GM19452 (cell line): ENCODE measurements at regions not wholly inside any gene's neighbourhood (a gene's known extent, or its start where the extent isn't known, plus 50 kb on each side); places are given as distances from the start of the nearest gene placed in this dataset.
"Not testable (repeated sequence)": the region's sequence is repeated elsewhere in the genome, so short reads cannot be mapped to it uniquely, and the experiment has no call there.

Experiments used
- ATAC-seq: cut with Tn5 transposase; IDR thresholded peaks from one replicate; pipeline ENCODE4 v1.9.1; 2021; ENCODE audit not compliant: unreplicated experiment

DNA sequence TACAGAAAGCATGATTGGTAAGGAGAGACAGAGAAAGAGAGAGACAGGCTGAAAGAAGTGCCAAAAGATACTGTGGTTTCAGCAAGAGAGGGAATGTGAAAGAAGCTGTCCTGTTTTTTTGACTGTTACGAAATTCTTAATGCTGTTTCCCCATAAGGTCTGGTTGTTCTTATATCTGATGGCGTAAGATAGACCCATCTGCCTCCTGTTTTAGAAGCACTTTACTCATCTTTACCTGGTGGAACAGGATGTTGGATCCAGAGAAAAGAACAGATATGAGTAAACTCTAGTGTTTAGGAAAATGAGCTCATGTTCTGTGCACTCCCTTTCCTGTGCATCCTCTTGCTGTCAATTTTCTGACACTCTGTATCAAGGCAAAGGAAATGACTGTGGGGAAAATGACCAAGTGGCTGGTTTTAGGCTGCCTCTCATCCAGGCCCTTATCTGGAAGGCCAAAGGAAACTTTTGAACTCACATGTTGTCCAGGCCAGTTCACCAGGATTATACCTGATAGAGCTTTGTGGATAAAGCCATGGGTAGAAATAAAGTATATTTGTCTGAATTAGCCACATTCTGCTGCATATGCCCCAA is 311.7 kb upstream of the HTR2C start:
- no peak for ATAC-seq

DNA sequence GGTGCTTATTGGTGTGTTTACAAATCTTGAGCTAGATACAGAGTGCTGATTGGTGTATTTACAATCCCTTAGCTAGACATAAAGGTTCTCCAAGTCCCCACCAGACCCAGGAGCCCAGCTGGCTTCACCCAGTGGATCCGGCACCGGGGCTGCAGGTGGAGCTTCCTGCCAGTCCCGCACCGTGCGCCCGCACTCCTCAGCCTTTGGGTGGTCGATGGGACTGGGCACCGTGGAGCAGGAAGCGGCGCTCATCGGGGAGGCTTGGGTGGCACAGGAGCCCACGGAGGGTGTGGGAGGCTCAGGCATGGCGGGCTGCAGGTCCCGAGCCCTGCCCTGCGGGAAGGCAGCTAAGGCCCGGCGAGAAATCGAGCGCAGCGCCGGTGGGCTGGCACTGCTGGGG is 313.5 kb upstream of the HTR2C start:
- not testable (repeated sequence) for ATAC-seq

DNA sequence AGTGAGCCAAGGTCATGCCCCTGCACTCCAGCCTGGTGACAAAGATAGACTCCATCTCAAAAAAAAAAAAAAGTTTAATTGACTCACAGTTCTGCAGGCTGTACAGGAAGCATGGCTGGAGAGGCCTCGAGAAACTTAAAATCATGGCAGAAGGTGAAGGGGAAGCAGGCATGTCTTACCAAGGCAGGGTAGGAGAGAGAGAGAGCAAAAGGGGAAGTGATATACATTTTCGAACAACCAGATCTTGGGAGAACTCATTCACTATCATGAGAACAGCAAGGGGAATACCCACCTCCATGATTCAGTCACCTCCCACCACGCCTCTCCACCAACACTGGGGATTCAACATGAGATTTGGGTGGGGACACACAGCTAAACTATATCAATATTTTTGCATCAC is 315.2 kb upstream of the HTR2C start:
- no peak for ATAC-seq

DNA sequence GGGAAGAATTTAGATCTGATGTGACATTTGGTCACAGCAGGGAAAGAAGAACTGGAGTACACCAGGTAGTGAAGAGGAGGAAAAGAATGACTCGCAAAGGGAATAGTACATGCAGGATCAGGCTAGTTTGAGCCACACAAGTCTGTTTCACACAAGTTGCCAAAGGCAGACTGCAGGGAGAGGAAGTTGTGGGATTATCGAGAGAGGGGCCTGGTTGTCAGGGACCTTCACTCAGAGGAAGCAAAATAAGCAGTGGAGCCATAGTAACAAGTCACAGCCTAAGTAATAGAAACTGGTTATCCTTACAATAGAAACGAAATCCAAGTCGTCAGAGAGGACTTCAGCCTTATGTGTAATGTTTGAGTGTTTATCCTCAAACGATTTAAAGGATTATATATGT is 316.7 kb upstream of the HTR2C start:
- no peak for ATAC-seq

DNA sequence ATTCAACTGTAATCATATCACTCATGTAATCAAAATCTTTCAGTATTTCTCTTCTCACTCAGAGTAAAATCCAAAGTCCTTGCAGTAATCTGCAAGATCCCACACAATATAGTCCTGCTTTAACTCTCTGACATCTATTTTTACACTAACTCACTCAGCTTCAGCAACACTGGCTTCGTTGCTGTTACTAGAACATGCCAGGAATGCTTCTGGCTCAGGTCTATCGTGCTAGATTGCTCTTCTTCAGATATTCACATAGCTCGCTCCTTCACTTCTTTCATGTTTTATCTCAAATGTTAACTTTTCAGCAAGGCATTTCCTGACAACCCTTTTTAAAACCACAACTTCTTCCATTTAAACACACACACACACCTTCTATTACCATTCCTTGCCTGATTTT is 331.7 kb upstream of the HTR2C start:
- no peak for ATAC-seq

DNA sequence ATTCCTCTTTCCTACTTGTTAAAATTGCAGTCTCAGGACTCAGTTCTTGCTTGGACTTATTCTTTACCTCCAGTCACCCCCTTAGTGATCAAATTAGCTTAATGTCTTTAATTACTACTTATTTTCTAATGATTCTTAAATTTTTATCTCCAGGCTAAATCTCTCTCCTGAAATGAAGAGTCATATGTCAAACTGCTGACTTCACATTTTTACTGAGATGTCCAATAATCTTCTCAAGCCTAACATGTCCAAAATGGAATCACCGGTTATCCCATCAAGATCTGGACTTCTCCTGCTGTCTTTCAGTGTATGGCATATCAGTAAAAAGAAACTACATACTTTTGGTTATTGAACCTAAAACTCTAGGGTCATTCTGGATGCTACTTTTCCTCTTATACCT is 332.3 kb upstream of the HTR2C start:
- ATAC-seq = no peak

DNA sequence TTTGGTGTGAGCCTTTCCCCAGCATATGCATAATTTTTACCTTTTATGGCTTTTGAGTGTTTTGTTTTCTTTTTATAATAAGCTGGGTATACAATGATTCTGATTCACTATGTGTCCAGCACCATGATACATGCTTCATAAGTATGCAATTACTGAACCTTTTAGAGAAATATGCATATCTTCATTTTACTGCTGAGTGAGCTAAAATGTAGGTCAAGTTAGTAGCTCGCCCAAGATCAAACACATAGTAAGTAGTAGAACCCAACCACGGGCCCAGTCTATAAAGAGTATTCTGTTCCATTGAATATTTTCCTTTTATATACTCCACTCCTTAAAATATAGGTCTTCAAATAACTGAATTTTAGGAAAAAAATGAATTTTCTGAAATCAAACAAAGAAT is 362.4 kb upstream of the HTR2C start:
- no peak for ATAC-seq

DNA sequence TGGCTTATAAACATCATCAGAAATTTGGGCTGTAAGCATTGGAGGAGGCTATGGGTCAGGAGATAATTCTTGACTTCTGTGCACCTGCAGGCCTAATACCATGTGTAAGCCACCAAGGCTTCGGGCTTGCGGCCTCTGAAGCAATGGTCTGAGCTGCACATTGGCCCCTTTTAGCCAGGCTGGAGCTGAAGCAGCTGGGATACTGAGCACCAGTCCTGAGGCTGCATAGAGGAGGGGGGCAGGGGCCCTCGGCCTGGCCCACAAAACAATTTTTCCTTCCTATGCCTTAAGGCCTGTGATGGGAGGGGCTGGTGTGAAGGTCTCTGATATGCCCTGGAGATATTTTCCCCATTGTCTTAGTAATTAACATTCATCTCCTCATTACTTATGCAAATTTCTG is 373.0 kb upstream of the HTR2C start:
- ATAC-seq = no peak

DNA sequence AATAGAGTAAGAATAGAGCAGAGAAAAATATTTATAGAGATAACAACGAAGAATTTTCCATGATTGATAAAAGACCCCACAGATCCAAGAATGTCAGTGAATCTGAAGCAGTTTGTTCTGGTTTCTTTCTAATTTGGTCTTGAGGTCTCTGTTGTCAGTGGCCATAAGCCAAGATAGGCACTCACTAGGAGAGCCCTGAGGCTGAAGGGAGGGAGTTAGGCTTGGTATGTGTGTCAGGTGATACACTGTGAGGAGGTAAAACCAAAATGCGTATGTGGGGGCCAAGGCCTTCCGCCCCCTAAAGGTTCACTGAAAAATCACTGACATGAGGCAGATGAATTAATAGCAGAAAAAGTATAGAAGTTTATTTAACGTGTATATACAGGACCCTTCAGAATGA is 382.3 kb upstream of the HTR2C start:
- ATAC-seq = no peak

DNA sequence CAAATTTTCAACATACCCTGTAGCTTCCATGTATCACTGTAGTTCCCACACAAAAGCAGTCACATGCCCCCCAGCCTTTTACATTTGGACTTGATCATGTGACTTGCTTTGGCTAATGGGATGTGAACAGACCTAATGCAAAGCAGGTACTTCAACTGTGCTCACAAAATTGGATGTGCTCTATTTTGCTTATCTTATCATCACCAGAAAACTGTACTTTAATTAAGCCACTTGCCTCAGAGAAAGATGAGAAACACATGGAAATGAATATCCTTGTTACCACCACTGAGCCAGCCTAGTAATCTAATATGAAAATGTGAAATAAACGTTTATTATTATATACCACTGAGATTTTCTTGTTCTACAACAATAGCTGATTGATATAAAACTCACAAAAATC is 402.7 kb upstream of the HTR2C start:
- no peak for ATAC-seq

DNA sequence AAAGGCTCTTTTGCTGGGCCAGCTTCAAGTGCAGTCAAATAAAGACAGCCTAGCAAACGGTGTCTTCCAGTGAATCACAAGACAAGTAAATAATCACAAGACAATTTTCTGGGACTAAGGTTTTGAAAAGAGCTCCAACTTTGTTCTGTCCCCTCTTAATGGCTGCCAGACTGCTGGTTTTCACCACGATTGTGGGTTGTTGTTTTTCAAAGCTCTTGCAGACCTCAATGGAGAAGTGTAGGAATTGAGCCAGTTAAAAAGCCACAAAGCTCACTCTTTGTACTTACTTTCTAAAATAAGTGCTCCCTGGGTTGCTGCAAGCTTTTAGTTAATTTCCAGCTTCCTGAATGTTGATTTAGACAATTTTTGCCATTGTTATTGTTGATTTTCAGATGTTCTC is 405.8 kb upstream of the HTR2C start:
- no peak for ATAC-seq

DNA sequence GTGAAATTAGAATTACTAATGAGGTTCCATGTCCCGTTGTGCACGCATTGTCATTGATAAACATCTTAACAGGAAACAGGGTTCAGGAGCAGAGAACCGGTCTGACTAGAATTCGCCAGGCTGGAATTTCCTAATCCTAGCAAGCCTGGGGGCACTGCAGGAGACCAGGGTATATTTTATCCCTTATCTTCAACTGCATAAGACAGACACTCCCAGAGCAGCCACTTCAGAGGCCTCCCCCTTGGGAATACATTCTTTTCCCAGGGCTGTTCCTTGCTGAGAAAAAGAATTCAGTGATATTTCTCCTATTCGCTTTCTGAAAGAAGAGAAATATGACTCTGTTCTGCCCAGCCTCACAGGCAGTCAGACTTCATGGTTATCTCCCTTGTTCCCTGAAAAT is 416.6 kb upstream of the HTR2C start:
- not testable (repeated sequence) for ATAC-seq

DNA sequence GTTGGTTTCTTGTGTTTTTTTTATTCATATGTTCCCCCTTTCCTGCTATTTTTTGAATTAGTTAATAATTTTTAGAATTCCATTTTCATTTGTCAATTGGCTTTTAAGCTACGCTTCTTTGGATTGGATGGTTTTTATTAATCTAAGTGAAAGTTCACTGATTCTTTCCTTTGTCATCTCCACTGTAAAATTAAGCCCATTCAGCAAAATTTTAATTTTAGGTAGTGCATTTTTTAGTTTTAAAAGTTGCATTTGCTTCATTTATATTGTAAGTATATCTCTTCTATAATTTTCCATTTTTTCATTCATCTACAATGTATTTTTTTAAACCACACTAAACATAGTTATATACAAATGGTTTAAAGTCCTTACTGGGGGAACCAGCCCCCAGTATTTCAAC is 417.3 kb upstream of the HTR2C start:
- ATAC-seq = no peak

DNA sequence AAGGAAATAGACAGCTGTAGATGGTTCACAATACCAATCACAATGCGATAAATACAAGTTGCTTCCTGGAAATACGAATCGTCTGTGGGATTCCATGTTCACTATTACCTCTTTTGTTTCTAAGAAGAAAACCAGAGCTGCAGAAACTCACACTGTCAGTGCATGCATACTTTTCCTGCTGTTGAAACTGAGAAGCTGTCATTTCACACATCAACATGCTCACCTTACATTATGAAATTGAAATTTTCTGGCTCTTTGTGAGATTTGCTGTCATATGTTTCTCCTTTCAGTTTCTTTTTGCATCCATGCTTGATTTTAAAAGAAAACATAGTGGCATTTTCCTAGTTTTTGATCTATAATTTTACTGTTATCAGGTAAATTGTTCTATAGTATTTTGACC is 418.3 kb upstream of the HTR2C start:
- no peak for ATAC-seq

DNA sequence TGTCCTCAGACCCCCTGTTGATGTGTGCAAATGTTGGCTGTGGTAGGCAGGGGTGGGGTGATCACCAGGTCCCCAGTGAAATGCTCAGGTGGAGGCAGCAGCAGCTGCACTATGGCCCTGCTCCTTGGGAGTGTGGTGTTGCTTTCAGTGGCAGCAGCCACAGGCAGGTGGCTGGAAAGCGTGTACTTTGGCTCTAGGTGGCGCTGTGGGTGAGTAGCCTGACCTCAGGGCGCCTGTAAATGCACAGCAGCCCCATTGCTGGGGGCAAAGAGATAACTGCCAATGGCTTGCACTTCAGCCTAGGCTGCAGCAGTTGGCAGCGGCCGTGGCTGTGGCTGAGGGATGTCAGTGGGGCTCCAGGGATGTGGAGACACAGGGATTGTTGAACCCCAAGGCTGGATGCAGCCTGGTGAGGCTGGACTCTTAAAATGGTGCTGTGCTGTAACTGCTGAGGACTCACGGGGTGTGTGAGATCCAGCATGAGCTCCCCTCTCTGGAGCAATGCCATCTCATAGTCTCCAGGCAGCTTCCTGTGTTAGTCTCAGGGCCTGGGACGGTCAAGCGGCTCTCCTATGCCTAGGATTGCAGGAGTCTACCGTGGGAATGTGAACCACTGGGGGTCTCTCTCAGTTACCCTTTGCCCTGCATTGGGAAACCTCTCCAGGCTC is 421.7 kb upstream of the HTR2C start:
- no peak for ATAC-seq

DNA sequence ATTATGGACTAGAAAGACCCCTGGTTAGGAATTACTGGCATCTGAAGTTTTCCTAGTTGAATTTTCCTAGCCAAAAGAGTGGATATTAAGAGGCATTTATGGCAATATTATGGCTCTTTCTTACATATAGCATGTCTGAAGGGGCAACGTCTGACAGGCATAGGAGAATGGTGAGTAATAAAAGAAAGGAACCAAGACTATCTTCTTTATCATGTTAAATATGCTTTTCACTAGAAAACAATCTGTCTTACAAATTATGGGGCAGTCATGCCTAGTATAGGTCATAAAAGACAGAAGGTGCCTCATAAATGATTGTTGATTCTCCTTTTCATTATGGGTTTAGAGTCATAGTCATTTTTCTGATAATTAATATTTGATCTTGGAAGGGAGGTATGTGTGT is 431.1 kb upstream of the HTR2C start:
- ATAC-seq = no peak

DNA sequence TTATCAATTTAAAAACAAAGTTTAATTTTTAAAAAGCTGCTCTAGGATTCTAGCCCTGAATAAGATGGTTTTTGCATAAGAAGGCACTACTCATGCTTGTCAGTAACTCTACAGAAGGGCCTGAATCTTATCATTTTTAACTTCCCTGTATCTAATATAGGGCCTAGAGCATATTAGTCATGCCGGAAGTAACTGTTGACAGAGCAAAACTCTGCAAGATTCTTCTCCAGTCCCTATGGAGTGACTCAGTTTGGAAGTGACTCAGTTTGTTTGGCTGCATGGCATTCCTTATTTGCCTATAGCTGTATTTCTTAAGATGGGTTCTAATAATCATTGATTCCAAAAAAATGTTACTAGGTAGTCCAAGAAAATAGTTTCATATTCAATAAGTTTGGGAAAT is 431.8 kb upstream of the HTR2C start:
- ATAC-seq = no peak

DNA sequence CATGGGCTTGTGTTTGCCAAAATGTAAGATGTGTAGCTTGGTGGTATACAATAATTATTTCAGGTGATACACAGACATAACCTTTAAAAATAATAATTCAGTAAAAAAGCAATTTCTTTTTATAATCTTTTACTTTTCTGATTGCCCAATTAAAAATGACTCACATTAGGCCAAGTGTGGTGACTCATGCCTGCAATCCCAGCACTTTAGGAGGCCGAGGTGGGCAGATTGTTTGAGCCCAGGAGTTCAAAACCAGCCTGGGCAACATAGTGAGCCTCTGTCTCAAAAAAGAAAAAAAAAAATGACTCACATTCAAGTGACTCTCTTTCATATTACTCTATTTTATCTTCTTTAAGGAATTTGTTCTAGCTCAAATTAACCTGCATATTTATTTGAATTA is 449.4 kb upstream of the HTR2C start:
- no peak for ATAC-seq

DNA sequence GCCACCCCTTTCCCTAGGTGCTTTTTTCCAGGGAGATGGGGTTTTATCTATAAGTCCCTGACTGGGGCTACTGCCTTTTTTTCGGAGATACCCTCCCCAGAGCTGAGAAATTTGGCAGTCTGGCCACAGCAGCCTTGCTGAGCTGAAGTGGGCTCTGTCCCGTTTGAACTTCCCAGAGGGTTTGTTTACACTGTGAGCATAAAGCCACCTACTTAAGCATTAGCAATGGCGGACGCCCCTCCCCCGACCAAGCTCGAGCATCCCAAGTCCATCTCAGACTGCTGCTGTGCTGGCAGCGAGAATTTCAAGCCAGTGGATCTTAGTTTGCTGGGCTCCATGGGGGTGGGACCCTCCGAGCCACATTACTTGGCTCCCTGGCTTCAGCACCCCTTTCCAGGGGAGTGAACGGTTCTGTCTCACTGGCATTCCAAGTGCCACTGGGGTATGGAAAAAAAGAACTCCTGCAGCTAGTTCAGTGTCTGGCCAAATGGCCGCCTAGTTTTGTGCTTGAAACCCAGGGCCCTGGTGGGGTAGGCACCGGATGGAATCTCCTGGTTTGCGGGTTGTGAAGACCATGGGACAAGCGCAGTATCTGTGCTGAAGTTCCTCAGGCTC is 456.4 kb upstream of the HTR2C start:
- ATAC-seq = no peak

DNA sequence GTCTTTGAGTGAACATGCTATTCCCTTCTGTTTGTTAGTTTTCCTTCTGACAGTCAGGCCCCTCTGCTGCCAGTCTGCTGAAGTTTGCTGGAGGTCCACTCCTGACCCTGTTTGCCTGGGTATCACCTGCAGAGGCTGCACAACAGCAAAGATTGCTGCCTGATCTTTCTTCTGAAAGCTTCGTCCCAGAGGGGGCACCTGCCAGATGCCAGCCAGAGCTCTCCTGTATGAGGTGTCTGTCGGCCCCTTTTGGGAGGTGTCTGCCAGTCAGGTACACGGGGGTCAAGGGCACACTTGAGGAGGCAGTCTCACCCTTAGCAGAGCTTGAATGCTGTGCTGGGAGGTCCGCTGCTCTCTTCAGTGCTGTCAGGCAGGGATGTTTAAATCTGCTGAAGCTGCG is 456.9 kb upstream of the HTR2C start:
- no peak for ATAC-seq

DNA sequence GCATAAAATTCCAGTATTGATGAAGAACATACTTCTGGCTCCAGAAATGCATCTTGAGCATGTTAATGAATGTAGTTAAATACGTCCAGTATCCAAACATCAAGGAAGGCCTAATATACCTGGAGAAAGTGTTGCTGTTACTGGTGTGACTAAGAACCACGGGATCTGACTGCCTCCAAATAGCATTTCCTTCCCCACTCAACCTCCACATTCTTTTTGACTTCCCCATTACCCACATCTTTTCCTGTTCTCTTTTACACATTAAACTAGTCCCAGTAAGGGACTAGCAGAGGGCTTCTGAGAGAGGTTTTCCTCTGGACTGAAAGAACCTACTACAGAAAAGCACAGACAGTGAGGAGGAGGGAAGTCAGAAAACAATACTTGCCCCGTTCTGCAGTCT is 482.8 kb upstream of the HTR2C start:
- no peak for ATAC-seq

DNA sequence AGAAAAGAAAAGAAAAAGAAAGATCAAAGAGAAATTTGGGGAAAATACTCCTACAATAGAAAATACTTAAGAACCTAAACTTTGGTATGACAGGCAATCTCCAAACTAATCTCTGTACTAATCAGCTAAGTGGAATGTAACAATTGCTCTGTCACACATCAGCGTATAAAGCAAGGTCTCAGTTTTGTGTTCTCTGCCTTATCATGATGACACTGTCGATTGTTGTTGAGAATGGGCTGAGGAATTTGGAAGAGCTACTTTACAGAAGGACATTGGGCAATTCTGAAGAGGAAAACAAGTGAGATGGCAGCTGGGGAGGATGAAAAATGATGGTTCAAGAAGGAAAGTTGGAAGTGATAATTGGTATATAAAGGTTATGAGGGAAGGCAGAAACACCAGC is 486.0 kb upstream of the HTR2C start:
- no peak for ATAC-seq

DNA sequence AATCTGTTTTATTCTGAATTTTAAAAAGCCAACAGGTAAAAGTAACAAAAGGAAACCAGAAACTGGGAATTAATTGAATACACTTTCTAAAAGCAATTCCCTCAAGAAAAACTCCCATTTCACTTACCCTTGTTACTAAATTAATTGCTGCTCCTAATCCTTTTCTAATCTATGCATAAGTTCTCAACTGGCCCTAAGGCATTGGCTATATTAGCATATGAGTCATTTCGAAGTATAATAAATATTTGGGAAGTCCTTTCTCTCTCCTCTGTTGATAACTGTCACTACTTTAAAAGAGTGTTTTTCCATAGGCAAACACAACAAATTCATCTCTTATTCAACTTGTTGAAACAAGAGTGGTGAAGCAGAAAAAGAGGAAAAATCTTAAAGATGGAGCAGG is 486.5 kb upstream of the HTR2C start:
- no peak for ATAC-seq
